ENCODE measurements at regions not wholly inside any gene's neighbourhood (a gene's known extent, or its start where the extent isn't known, plus 50 kb on each side); places are given as distances from the start of the nearest gene placed in this dataset.
A peak's percentile ranks its signal among the peaks of the same experiment; 100 is the strongest.

DNA sequence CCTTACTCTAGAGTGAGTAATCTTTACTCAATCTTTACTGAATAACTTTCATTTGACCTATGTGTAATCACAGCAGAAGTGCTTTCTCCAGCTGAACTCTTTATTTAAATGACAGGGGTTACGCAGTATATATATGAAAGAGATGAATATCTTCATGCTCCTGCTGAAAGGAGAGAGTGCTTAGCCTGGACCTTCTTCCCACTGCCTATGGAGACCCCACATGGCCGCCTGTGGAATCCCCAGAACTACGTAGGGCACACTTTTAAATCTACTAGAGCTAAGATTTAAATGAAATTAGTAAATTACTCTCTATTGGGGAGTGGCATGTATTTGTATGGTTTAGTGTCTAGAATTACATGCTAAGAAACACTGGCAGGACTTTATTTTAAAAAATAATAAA, 391.2 kb downstream of the ANKRD50 start:
- Mint-ChIP-seq H3K27me3 (peaks cover 0 to 6% (median 0%) of the 10 kb centered on the region in 5 donors), H3K9me3 (no peaks in the 10 kb centered on the region), H3K4me1 (no peaks in the 10 kb centered on the region), H3K27ac (no peak overlapping the region), H3K36me3 (no peaks in the 10 kb centered on the region), H3K4me3 (no peak overlapping the region)
- POLR2A ChIA-PET, result no interaction called here
- H3K27ac ChIP-seq (ENCODE audit: low read depth, low read length), result no peak overlapping the region
- CTCF ChIA-PET, result no interaction called here
- no peak for DNase-seq
- no peaks in the 10 kb centered on the region for H3K27me3 ChIP-seq (ENCODE audit: control insufficient read depth in 2 of 2, insufficient read depth in 2 of 2, low read length in 2 of 2)
- ATAC-seq, result no peak
- H3K36me3 ChIP-seq (ENCODE audit: control insufficient read depth in 2 of 3, insufficient read depth in 3 of 3, low read length in 3 of 3), result no peaks in the 10 kb centered on the region
- intact Hi-C loops (cut with micrococcal nuclease), result loop anchor here in 1 of 2 donors (10.0 kb wide), 1 partner anchor 927 kb away; the partner anchor contains the start of gene SPRY1
- H3K9me3 ChIP-seq (ENCODE audit: control insufficient read depth in 2 of 3, low read length in 3 of 3), result no peaks in the 10 kb centered on the region
- no peaks in the 10 kb centered on the region for H3K4me1 ChIP-seq (ENCODE audit: control insufficient read depth in 2 of 2, insufficient read depth in 2 of 2, low read length in 2 of 2)
- H3K4me3 ChIP-seq (ENCODE audit: low read length), result no peak overlapping the region

DNA sequence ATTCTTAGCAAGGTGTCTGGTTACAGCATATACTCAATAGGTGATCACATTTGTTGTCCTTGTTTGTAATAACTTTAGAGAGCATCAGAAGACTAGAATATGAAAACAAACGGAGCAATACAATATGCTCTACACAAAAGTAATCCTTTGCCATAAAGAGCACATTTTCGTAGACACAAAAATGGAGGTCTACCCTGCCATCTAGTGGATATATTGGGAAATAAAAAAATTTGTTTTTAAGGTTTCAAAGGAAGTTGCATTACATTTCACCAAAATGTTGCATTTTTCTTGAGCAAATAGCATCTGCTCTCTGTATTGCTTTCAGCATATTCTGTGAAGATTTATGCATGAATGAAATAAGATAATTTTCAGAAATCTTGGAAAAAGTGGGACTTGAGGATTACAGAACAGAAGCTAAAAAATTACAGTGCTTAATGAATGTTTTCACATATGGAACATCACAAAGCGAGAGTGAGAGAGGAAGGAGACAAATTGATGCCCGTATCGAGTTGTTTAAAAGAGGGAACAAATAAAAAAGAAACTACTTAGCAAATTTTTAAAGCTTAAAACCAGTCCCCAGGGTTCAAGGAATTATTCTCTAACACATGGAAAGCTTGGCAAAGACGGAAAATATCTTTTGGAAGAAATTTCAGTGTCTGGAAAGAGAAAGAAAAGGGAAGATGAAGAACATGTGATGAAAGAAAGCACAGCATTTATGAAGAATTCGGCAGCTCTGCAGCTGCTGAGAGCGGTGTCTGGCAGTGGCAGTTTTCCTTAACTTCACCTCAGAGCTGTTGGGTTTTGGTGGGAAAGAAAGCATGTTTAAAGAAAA, 390.1 kb downstream of the ANKRD50 start:
- intact Hi-C loops (cut with micrococcal nuclease), result loop anchor here (1.0 to 10.0 kb wide), 4 partner anchors 549 to 1219 kb away; partner anchors contain the start of gene SPRY1 (in 1 of the 2)
- Histone ChIP-seq H3K9me3 (ENCODE audit: control insufficient read depth in 2 of 3, low read length in 3 of 3) (no peaks in the 10 kb centered on the region), H3K4me3 (ENCODE audit: low read length) (no peak overlapping the region)

DNA sequence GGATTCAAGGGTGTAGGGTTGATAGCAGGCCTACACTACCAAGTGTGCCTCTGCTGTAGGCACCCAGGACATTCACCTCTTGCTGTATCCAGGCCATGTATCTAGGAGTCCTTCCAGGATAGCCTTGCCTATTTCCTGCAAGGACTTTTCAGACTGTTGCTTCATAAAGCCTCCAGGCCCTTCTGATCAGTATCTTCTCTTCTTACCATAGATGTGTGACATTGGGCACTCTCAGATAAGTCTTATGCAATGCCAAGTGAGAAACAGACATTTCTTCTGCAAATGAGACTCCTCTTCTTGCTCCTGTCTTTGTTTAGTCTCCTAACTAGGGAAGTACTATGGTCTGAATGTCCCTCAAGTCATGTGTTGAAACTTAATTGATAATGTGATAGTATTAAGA, 386.8 kb downstream of the ANKRD50 start:
- H3K4me1 ChIP-seq (ENCODE audit: control insufficient read depth in 2 of 2, insufficient read depth in 2 of 2, low read length in 2 of 2), result no peaks in the 10 kb centered on the region
- Mint-ChIP-seq H3K9me3 (no peaks in the 10 kb centered on the region), H3K4me3 (no peak overlapping the region), H3K36me3 (no peaks in the 10 kb centered on the region), H3K27me3 (peaks cover 0 to 3% (median 0%) of the 10 kb centered on the region in 5 donors), H3K27ac (no peak overlapping the region), H3K4me1 (no peaks in the 10 kb centered on the region)
- H3K36me3 ChIP-seq (ENCODE audit: control insufficient read depth in 2 of 3, insufficient read depth in 3 of 3, low read length in 3 of 3), result no peaks in the 10 kb centered on the region
- no peak for ATAC-seq
- ChIA-PET POLR2A (no interaction called here), CTCF (no interaction called here)
- DNase-seq, result no peak
- no peaks in the 10 kb centered on the region for H3K27me3 ChIP-seq (ENCODE audit: control insufficient read depth in 2 of 2, insufficient read depth in 2 of 2, low read length in 2 of 2)
- no peak overlapping the region for H3K4me3 ChIP-seq (ENCODE audit: low read length)
- H3K27ac ChIP-seq (ENCODE audit: low read depth, low read length), result no peak overlapping the region
- H3K9me3 ChIP-seq (ENCODE audit: control insufficient read depth in 2 of 3, low read length in 3 of 3), result no peaks in the 10 kb centered on the region
- intact Hi-C loops (cut with micrococcal nuclease), result loop anchor here in 1 of 2 donors (10.0 kb wide), 1 partner anchor 931 kb away; the partner anchor contains the start of gene SPRY1

More for the DNA sequence above, 390.1 kb downstream of the ANKRD50 start:
- peaks cover 0 to 3% (median 0%) of the 10 kb centered on the region in 5 donors for H3K27me3 Mint-ChIP-seq
- H3K9me3 Mint-ChIP-seq, result no peaks in the 10 kb centered on the region
- H3K4me1 Mint-ChIP-seq, result no peaks in the 10 kb centered on the region
- no peaks in the 10 kb centered on the region for H3K36me3 Mint-ChIP-seq
- H3K4me3 Mint-ChIP-seq, result no peak overlapping the region
- no peak overlapping the region for H3K27ac Mint-ChIP-seq
- CTCF ChIA-PET, result no interaction called here
- POLR2A ChIA-PET, result no interaction called here
- no peaks in the 10 kb centered on the region for H3K36me3 ChIP-seq (ENCODE audit: control insufficient read depth in 2 of 3, insufficient read depth in 3 of 3, low read length in 3 of 3)
- no peak overlapping the region for H3K27ac ChIP-seq (ENCODE audit: low read depth, low read length)
- no peaks in the 10 kb centered on the region for H3K27me3 ChIP-seq (ENCODE audit: control insufficient read depth in 2 of 2, insufficient read depth in 2 of 2, low read length in 2 of 2)
- peak in 4 of 9 donors; percentile 6 to 22 (median 12) for DNase-seq
- H3K4me1 ChIP-seq (ENCODE audit: control insufficient read depth in 2 of 2, insufficient read depth in 2 of 2, low read length in 2 of 2), result no peaks in the 10 kb centered on the region
- ATAC-seq, result no peak

DNA sequence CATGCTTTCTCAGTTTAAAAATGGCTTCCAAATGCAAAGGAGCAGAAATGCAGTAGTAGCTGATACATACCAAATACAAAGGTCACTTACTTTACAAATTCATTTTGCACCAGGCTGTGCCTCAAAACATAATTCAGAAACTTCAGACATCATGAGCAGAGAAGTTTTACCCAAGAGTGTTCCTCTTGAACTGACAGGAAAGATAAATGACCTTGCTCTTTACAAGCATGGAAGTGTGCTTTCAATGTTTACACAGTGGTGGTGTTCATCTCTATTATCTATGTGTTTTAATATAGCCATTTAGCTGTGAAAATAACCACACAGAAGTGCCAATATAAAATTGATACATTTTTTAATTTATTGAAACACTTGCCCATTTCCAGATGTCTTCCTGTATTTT, 383.4 kb downstream of the ANKRD50 start:
- intact Hi-C loops (cut with micrococcal nuclease), result loop anchor here in 1 of 2 donors (10.0 kb wide), 1 partner anchor 934 kb away; the partner anchor contains the start of gene SPRY1

DNA sequence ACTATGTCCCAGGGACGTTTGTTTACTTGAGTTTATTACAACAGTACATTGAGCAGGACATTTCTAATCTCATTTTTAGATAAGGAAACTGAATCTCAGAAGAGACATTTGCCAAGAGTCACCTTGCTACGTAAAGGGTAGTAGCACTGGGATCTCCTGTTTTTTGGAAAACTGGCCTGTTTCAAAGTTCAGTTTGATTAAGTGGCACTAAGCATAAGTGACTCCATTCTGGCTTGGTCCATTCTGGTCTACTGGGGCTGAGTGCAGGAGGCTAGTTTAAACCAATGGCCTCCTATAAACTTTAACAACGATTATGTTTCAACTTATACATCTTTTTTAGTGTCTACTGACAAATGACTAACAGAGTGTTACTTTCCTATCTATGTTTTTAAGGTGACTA, 382.5 kb downstream of the ANKRD50 start:
- Histone ChIP-seq H3K4me3 (ENCODE audit: low read length) (no peak overlapping the region), H3K4me1 (ENCODE audit: control insufficient read depth in 2 of 2, insufficient read depth in 2 of 2, low read length in 2 of 2) (no peaks in the 10 kb centered on the region), H3K9me3 (ENCODE audit: control insufficient read depth in 2 of 3, low read length in 3 of 3) (no peaks in the 10 kb centered on the region), H3K27me3 (ENCODE audit: control insufficient read depth in 2 of 2, insufficient read depth in 2 of 2, low read length in 2 of 2) (no peaks in the 10 kb centered on the region), H3K36me3 (ENCODE audit: control insufficient read depth in 2 of 3, insufficient read depth in 3 of 3, low read length in 3 of 3) (no peaks in the 10 kb centered on the region), H3K27ac (ENCODE audit: low read depth, low read length) (no peak overlapping the region)
- no peak for DNase-seq
- H3K4me1 Mint-ChIP-seq, result no peaks in the 10 kb centered on the region
- ATAC-seq, result no peak
- no peaks in the 10 kb centered on the region for H3K36me3 Mint-ChIP-seq
- CTCF ChIA-PET, result no interaction called here
- no peak overlapping the region for H3K27ac Mint-ChIP-seq
- H3K27me3 Mint-ChIP-seq, result peaks cover 0 to 3% (median 0%) of the 10 kb centered on the region in 5 donors
- intact Hi-C loops (cut with micrococcal nuclease), result no loop called here
- POLR2A ChIA-PET, result no interaction called here
- H3K9me3 Mint-ChIP-seq, result no peaks in the 10 kb centered on the region
- H3K4me3 Mint-ChIP-seq, result no peak overlapping the region

More for the DNA sequence above, 383.4 kb downstream of the ANKRD50 start:
- Histone ChIP-seq H3K36me3 (ENCODE audit: control insufficient read depth in 2 of 3, insufficient read depth in 3 of 3, low read length in 3 of 3) (no peaks in the 10 kb centered on the region), H3K27me3 (ENCODE audit: control insufficient read depth in 2 of 2, insufficient read depth in 2 of 2, low read length in 2 of 2) (no peaks in the 10 kb centered on the region), H3K4me1 (ENCODE audit: control insufficient read depth in 2 of 2, insufficient read depth in 2 of 2, low read length in 2 of 2) (no peaks in the 10 kb centered on the region), H3K27ac (ENCODE audit: low read depth, low read length) (no peak overlapping the region), H3K9me3 (ENCODE audit: control insufficient read depth in 2 of 3, low read length in 3 of 3) (no peaks in the 10 kb centered on the region), H3K4me3 (ENCODE audit: low read length) (no peak overlapping the region)
- no peak overlapping the region for H3K4me3 Mint-ChIP-seq
- H3K27me3 Mint-ChIP-seq, result peaks cover 0 to 3% (median 0%) of the 10 kb centered on the region in 5 donors
- ATAC-seq (no peak), DNase-seq (no peak)
- CTCF ChIA-PET, result no interaction called here
- H3K4me1 Mint-ChIP-seq, result no peaks in the 10 kb centered on the region
- no peaks in the 10 kb centered on the region for H3K9me3 Mint-ChIP-seq
- no peak overlapping the region for H3K27ac Mint-ChIP-seq
- POLR2A ChIA-PET, result interaction anchor here (0.6 kb wide), 1 partner anchor 1230 kb away, joined by 3 read pairs; no protein-coding TSS in a partner anchor
- H3K36me3 Mint-ChIP-seq, result no peaks in the 10 kb centered on the region

- H3K36me3 Mint-ChIP-seq, result no peaks in the 10 kb centered on the region
- no peaks in the 10 kb centered on the region for H3K4me1 Mint-ChIP-seq
- DNase-seq, result no peak
- no peak for ATAC-seq
- no peaks in the 10 kb centered on the region for H3K36me3 ChIP-seq (ENCODE audit: control insufficient read depth in 2 of 3, insufficient read depth in 3 of 3, low read length in 3 of 3)
- no peaks in the 10 kb centered on the region for H3K4me1 ChIP-seq (ENCODE audit: control insufficient read depth in 2 of 2, insufficient read depth in 2 of 2, low read length in 2 of 2)
- H3K27ac Mint-ChIP-seq, result no peak overlapping the region
- no peak overlapping the region for H3K4me3 Mint-ChIP-seq
- H3K9me3 Mint-ChIP-seq, result no peaks in the 10 kb centered on the region
- ChIA-PET CTCF (no interaction called here), POLR2A (no interaction called here)
- no peaks in the 10 kb centered on the region for H3K27me3 Mint-ChIP-seq
- H3K27ac ChIP-seq (ENCODE audit: low read depth, low read length), result no peak overlapping the region
- H3K4me3 ChIP-seq (ENCODE audit: low read length), result no peak overlapping the region
- H3K9me3 ChIP-seq (ENCODE audit: control insufficient read depth in 2 of 3, low read length in 3 of 3), result no peaks in the 10 kb centered on the region
- intact Hi-C loops (cut with micrococcal nuclease), result no loop called here
- no peaks in the 10 kb centered on the region for H3K27me3 ChIP-seq (ENCODE audit: control insufficient read depth in 2 of 2, insufficient read depth in 2 of 2, low read length in 2 of 2)
Observed at GRCh38 chr4:124331781-124332180, 380.8 kb downstream of the ANKRD50 start.

- no peak overlapping the region for H3K4me3 Mint-ChIP-seq
- H3K9me3 ChIP-seq (ENCODE audit: control insufficient read depth in 2 of 3, low read length in 3 of 3), result no peaks in the 10 kb centered on the region
- H3K4me3 ChIP-seq (ENCODE audit: low read length), result no peak overlapping the region
- no peak overlapping the region for H3K27ac ChIP-seq (ENCODE audit: low read depth, low read length)
- no peaks in the 10 kb centered on the region for H3K27me3 Mint-ChIP-seq
- no peaks in the 10 kb centered on the region for H3K4me1 ChIP-seq (ENCODE audit: control insufficient read depth in 2 of 2, insufficient read depth in 2 of 2, low read length in 2 of 2)
- H3K36me3 Mint-ChIP-seq, result no peaks in the 10 kb centered on the region
- intact Hi-C loops (cut with micrococcal nuclease), result no loop called here
- DNase-seq, result no peak
- H3K4me1 Mint-ChIP-seq, result no peaks in the 10 kb centered on the region
- ChIA-PET CTCF (no interaction called here), POLR2A (no interaction called here)
- no peaks in the 10 kb centered on the region for H3K27me3 ChIP-seq (ENCODE audit: control insufficient read depth in 2 of 2, insufficient read depth in 2 of 2, low read length in 2 of 2)
- H3K36me3 ChIP-seq (ENCODE audit: control insufficient read depth in 2 of 3, insufficient read depth in 3 of 3, low read length in 3 of 3), result no peaks in the 10 kb centered on the region
- H3K9me3 Mint-ChIP-seq, result no peaks in the 10 kb centered on the region
- no peak for ATAC-seq
- H3K27ac Mint-ChIP-seq, result no peak overlapping the region
Observed at GRCh38 chr4:124333466-124333865, 379.1 kb downstream of the ANKRD50 start.

Data from naive thymus-derived CD4-positive, alpha-beta T cell (primary cell).